ENCODE measurements at regions not wholly inside any gene's neighbourhood (a gene's known extent, or its start where the extent isn't known, plus 50 kb on each side); places are given as distances from the start of the nearest gene placed in this dataset.

DNA sequence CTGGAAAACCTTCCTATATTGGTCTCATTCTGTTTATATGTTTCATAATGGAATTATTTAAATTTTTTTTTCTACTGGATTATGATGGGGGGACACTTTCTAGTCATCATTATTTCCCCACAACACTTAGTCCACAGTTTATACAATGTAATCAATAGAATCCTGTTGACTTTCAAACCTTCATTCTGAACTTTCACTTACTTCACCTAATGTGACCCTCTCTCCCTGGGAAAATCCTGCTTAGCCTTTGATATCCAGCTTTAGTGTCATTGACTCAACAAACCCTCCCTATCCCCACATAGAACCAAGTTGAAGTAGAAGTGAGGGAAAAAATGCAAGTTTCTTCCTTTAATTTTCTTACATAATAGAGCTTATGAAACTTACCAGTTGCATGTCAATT is 666.0 kb downstream of the MECOM start:
- TF ChIP-seq, protein P1, sequence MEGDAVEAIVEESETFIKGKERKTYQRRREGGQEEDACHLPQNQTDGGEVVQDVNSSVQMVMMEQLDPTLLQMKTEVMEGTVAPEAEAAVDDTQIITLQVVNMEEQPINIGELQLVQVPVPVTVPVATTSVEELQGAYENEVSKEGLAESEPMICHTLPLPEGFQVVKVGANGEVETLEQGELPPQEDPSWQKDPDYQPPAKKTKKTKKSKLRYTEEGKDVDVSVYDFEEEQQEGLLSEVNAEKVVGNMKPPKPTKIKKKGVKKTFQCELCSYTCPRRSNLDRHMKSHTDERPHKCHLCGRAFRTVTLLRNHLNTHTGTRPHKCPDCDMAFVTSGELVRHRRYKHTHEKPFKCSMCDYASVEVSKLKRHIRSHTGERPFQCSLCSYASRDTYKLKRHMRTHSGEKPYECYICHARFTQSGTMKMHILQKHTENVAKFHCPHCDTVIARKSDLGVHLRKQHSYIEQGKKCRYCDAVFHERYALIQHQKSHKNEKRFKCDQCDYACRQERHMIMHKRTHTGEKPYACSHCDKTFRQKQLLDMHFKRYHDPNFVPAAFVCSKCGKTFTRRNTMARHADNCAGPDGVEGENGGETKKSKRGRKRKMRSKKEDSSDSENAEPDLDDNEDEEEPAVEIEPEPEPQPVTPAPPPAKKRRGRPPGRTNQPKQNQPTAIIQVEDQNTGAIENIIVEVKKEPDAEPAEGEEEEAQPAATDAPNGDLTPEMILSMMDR (IDR thresholded peaks at IDR 0.05; ENCODE audit: poor library complexity), result no peak
- TF ChIP-seq EZH2phosphoT487 (IDR thresholded peaks at IDR 0.05; ENCODE audit: low read depth, severe bottlenecking, unreplicated experiment), result no peak
